ENCODE measurements at regions not wholly inside any gene's neighbourhood (a gene's known extent, or its start where the extent isn't known, plus 50 kb on each side); places are given as distances from the start of the nearest gene placed in this dataset.

- Mint-ChIP-seq H3K27ac (no peak overlapping the region), H3K27me3 (no peaks in the 10 kb centered on the region), H3K4me1 (no peaks in the 10 kb centered on the region), H3K4me3 (no peak overlapping the region), H3K9me3 (ENCODE audit: insufficient read depth) (no peaks in the 10 kb centered on the region)
- Histone ChIP-seq H3K36me3 (replicated peaks in 1 of 2; ENCODE audit: control extremely low read depth in 1 of 2, control insufficient read depth in 1 of 2, extremely low read depth in 1 of 2, insufficient read depth in 2 of 2, low read length in 1 of 2) (no peaks in the 10 kb centered on the region), H3K27me3 (replicated peaks in 1 of 4; ENCODE audit: control extremely low read depth in 1 of 4, control insufficient read depth in 3 of 4, insufficient read depth in 4 of 4, low read length in 3 of 4) (no peaks in the 10 kb centered on the region), H4K20me1 (ENCODE audit: control insufficient read depth, insufficient read depth, low read length, poor library complexity, severe bottlenecking) (no peaks in the 10 kb centered on the region), H3K79me2 (ENCODE audit: control insufficient read depth, insufficient read depth, low read length) (no peaks in the 10 kb centered on the region), H3K9me3 (ENCODE audit: control extremely low read depth in 1 of 3, control insufficient read depth in 2 of 3, insufficient read depth in 1 of 3, low read length in 2 of 3) (no peaks in the 10 kb centered on the region), H3K4me3 (ENCODE audit: control extremely low read depth in 1 of 5, extremely low read depth in 1 of 5, insufficient read depth in 1 of 5, low read depth in 2 of 5, low read length in 4 of 5) (no peak overlapping the region), H3K4me1 (ENCODE audit: control insufficient read depth in 2 of 2, insufficient read depth in 2 of 2, low read length in 2 of 2) (no peaks in the 10 kb centered on the region), H3K9ac (ENCODE audit: low read length) (no peak overlapping the region), H3K4me2 (replicated peaks; ENCODE audit: low read depth, low read length, poor library complexity, severe bottlenecking) (no peak overlapping the region), H3K27ac (ENCODE audit: low read length in 2 of 2) (no peak overlapping the region), H2AFZ (ENCODE audit: insufficient read depth, low read depth, low read length, poor library complexity, severe bottlenecking) (no peak overlapping the region)
- ATAC-seq (ENCODE audit: low read depth) = no peak
- no peak for DNase-seq
- POLR2A ChIA-PET = no interaction called here
- 70% methylated on average over 2 of the region's 3 CpGs for WGBS (ENCODE audit: insufficient coverage)
- intact Hi-C loops (cut with micrococcal nuclease) = no loop called here
- no peak for TF ChIP-seq EZH2 (IDR thresholded peaks at IDR 0.05; ENCODE audit: borderline replicate concordance, insufficient read depth, low read depth, low read length, poor library complexity, severe bottlenecking)
- TF ChIP-seq CTCF (IDR thresholded peaks at IDR 0.05) = no peak
- CTCF ChIA-PET = no interaction called here
These were observed 96.1 kb upstream of the BMPER start for GRCh38 chr7:33809228-33809627.

GRCh38 chr7:33810356-33810755 is 95.0 kb upstream of the BMPER start:
- no peak for TF ChIP-seq EZH2 (IDR thresholded peaks at IDR 0.05; ENCODE audit: borderline replicate concordance, insufficient read depth, low read depth, low read length, poor library complexity, severe bottlenecking)
- TF ChIP-seq CTCF (IDR thresholded peaks at IDR 0.05) = no peak
- Mint-ChIP-seq H3K9me3 (ENCODE audit: insufficient read depth) (no peaks in the 10 kb centered on the region), H3K27me3 (no peaks in the 10 kb centered on the region), H3K4me1 (no peaks in the 10 kb centered on the region), H3K4me3 (no peak overlapping the region), H3K27ac (no peak overlapping the region)
- DNase-seq (no peak), ATAC-seq (ENCODE audit: low read depth) (no peak)
- intact Hi-C loops (cut with micrococcal nuclease) = no loop called here
- Histone ChIP-seq H2AFZ (ENCODE audit: insufficient read depth, low read depth, low read length, poor library complexity, severe bottlenecking) (no peak overlapping the region), H3K4me3 (ENCODE audit: control extremely low read depth in 1 of 5, extremely low read depth in 1 of 5, insufficient read depth in 1 of 5, low read depth in 2 of 5, low read length in 4 of 5) (no peak overlapping the region), H3K36me3 (replicated peaks in 1 of 2; ENCODE audit: control extremely low read depth in 1 of 2, control insufficient read depth in 1 of 2, extremely low read depth in 1 of 2, insufficient read depth in 2 of 2, low read length in 1 of 2) (no peaks in the 10 kb centered on the region), H3K9me3 (ENCODE audit: control extremely low read depth in 1 of 3, control insufficient read depth in 2 of 3, insufficient read depth in 1 of 3, low read length in 2 of 3) (no peaks in the 10 kb centered on the region), H3K4me2 (replicated peaks; ENCODE audit: low read depth, low read length, poor library complexity, severe bottlenecking) (no peak overlapping the region), H3K4me1 (ENCODE audit: control insufficient read depth in 2 of 2, insufficient read depth in 2 of 2, low read length in 2 of 2) (no peaks in the 10 kb centered on the region), H3K79me2 (ENCODE audit: control insufficient read depth, insufficient read depth, low read length) (no peaks in the 10 kb centered on the region), H3K27ac (ENCODE audit: low read length in 2 of 2) (no peak overlapping the region), H4K20me1 (ENCODE audit: control insufficient read depth, insufficient read depth, low read length, poor library complexity, severe bottlenecking) (no peaks in the 10 kb centered on the region), H3K27me3 (replicated peaks in 1 of 4; ENCODE audit: control extremely low read depth in 1 of 4, control insufficient read depth in 3 of 4, insufficient read depth in 4 of 4, low read length in 3 of 4) (no peaks in the 10 kb centered on the region), H3K9ac (ENCODE audit: low read length) (no peak overlapping the region)
- 100% methylated on average over 3 of the region's 4 CpGs for WGBS (ENCODE audit: insufficient coverage)
- ChIA-PET POLR2A (no interaction called here), CTCF (no interaction called here)
